Lung (tissue), 11 donors: ENCODE measurements at regions not wholly inside any gene's neighbourhood (a gene's known extent, or its start where the extent isn't known, plus 50 kb on each side); places are given as distances from the start of the nearest gene placed in this dataset.
"Not testable (repeated sequence)": the region's sequence is repeated elsewhere in the genome, so short reads cannot be mapped to it uniquely, and the experiment has no call there.

Experiments used
- ATAC-seq: fragments of 200-7000 bp; cut with Tn5 transposase; one replicate; pipeline ENCODE4 v1.9.1; 2020; ENCODE audit warnings: moderate number of reproducible peaks; ENCODE audit not compliant: insufficient read depth, low FRiP score
- DNase-seq, 3 donors: peaks; one replicate each; pipeline ENCODE4 v3.0.0-alpha.2; 2013 to 2017
- H3K27ac ChIP-seq, 2 donors: one replicate each; pipeline ENCODE4 v1.5.1; 2013; ENCODE audit warnings: mild to moderate bottlenecking in 2 of 2, moderate library complexity in 2 of 2, control low read depth in 1 of 2, inconsistent platforms in 1 of 2, low read depth in 1 of 2, low read length in 1 of 2
- H3K27me3 ChIP-seq, 3 donors: one replicate each; pipeline ENCODE4 v1.5.1; 2013; ENCODE audit warnings: low read length in 2 of 3; ENCODE audit not compliant: control insufficient read depth in 3 of 3, insufficient read depth in 3 of 3
- H3K36me3 ChIP-seq, 4 donors: one replicate each; pipeline ENCODE4 v1.5.1; 2013; ENCODE audit warnings: low read length in 4 of 4, mild to moderate bottlenecking in 1 of 4, moderate library complexity in 1 of 4; ENCODE audit not compliant: control insufficient read depth in 4 of 4, insufficient read depth in 4 of 4
- H3K4me1 ChIP-seq, 5 donors: one replicate each; pipeline ENCODE4 v1.5.1; 2013; ENCODE audit warnings: low read length in 5 of 5, mild to moderate bottlenecking in 2 of 5, moderate library complexity in 1 of 5; ENCODE audit not compliant: control insufficient read depth in 5 of 5, insufficient read depth in 5 of 5
- H3K4me3 ChIP-seq: one replicate; pipeline ENCODE4 v1.5.1; 2013; ENCODE audit warnings: mild to moderate bottlenecking, control low read depth, moderate library complexity
- H3K9ac ChIP-seq, 2 donors: one replicate each; pipeline ENCODE4 v1.5.1; 2013; ENCODE audit warnings: low read length in 2 of 2, control low read depth in 1 of 2; ENCODE audit not compliant: insufficient read depth in 1 of 2
- H3K9me3 ChIP-seq, 4 donors: one replicate each; pipeline ENCODE4 v1.5.1; 2013; ENCODE audit warnings: low read length in 3 of 4, mild to moderate bottlenecking in 1 of 4, moderate library complexity in 1 of 4; ENCODE audit not compliant: control insufficient read depth in 4 of 4, insufficient read depth in 3 of 4
- WGBS, 2 donors: extraction: QIAGEN DNeasy Blood & Tissue Kit; methylation state at CpG; one replicate each; pipeline ENCODE4 v1.1.7; 2013; 5-methylcytosine and 5-hydroxymethylcytosine counted together
- TF ChIP-seq, protein P1 (sequence below): IDR thresholded peaks from 2 replicates; pipeline ENCODE4 v1.5.1; 2012; ENCODE audit warnings: mild to moderate bottlenecking; ENCODE audit errors: control extremely low read depth, extremely low read depth
- donor health status: control.
- donor health status: control.
- donor health status: Bipolar disorder and iron deficiency.
- donor health status: healthy.
- donor health status: DM: yes; HTN: yes; CAD: no.

DNA sequence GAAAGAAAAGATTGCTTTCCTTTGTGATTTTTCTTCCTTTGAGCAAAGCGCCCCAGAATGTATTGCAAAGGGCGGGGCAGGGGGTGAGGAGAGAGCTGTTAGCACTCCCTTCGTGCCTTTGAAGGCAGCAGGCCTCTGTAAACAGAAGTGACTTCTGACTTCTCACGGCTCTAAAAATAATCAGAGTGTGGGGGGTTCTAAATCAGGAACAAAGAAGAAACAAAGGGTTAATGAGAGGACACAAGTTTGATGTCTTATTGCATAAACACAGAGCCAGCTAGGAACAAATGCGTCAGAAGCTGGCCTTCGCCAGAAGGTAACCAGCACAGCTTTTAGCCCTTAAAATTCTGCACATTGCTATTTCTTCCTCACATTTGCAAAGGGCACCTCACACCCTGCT lies 626.2 kb downstream of the MID1IP1 start:
- TF ChIP-seq, protein P1, sequence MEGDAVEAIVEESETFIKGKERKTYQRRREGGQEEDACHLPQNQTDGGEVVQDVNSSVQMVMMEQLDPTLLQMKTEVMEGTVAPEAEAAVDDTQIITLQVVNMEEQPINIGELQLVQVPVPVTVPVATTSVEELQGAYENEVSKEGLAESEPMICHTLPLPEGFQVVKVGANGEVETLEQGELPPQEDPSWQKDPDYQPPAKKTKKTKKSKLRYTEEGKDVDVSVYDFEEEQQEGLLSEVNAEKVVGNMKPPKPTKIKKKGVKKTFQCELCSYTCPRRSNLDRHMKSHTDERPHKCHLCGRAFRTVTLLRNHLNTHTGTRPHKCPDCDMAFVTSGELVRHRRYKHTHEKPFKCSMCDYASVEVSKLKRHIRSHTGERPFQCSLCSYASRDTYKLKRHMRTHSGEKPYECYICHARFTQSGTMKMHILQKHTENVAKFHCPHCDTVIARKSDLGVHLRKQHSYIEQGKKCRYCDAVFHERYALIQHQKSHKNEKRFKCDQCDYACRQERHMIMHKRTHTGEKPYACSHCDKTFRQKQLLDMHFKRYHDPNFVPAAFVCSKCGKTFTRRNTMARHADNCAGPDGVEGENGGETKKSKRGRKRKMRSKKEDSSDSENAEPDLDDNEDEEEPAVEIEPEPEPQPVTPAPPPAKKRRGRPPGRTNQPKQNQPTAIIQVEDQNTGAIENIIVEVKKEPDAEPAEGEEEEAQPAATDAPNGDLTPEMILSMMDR: no peak
- DNase-seq (peak; percentile 70 to 86 (median 85)), ATAC-seq (no peak)
- no peaks in the 10 kb centered on the region for H3K36me3 ChIP-seq
- no peak overlapping the region for H3K27ac ChIP-seq
- peaks cover 0 to 17% (median 4%) of the 10 kb centered on the region in 5 donors for H3K4me1 ChIP-seq
- H3K27me3 ChIP-seq: peaks cover 0 to 21% (median 14%) of the 10 kb centered on the region in 3 donors
- 48 to 64% methylated on average over 6 of the region's 6 CpGs for WGBS, 2 donors
- no peak overlapping the region for H3K4me3 ChIP-seq
- H3K9me3 ChIP-seq: no peaks in the 10 kb centered on the region
- no peak overlapping the region for H3K9ac ChIP-seq

DNA sequence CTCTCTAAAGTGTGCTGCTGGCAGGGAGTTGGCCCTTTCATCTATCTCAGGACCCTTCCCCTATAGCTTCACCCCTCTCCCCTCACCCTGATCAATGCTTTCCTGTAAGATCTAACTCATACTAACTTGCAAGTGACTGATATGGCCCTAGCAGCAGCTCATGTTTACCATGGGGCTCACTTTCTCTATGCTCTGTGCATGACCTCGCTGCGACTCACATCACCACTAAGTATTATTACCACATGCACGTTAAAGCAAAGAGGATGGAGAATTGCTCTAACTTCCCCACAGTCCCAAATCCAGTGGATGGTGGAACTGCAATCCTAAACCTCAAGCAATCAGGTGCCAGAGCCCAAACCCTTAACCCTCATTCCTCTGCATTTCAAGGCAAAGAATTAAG lies 626.6 kb downstream of the MID1IP1 start:
- ATAC-seq: no peak
- no peaks in the 10 kb centered on the region for H3K36me3 ChIP-seq
- TF ChIP-seq, protein P1: no peak
- DNase-seq: peak in 2 of 3 donors; percentile 50 to 62
- no peak overlapping the region for H3K9ac ChIP-seq
- H3K4me1 ChIP-seq: peaks cover 0 to 19% (median 4%) of the 10 kb centered on the region in 5 donors
- H3K9me3 ChIP-seq: no peaks in the 10 kb centered on the region
- 64 to 70% methylated on average over 3 of the region's 3 CpGs for WGBS, 2 donors
- no peak overlapping the region for H3K27ac ChIP-seq
- H3K27me3 ChIP-seq: peaks cover 0 to 22% (median 14%) of the 10 kb centered on the region in 3 donors
- H3K4me3 ChIP-seq: no peak overlapping the region

GRCh38 chrX:39430551-39430950 lies 629.3 kb downstream of the MID1IP1 start:
- H3K9ac ChIP-seq: no peak overlapping the region
- no peaks in the 10 kb centered on the region for H3K9me3 ChIP-seq
- ATAC-seq: no peak
- H3K27ac ChIP-seq: no peak overlapping the region
- DNase-seq: no peak
- 78 to 98% methylated on average over 5 of the region's 5 CpGs for WGBS, 2 donors
- H3K36me3 ChIP-seq: no peaks in the 10 kb centered on the region
- TF ChIP-seq, protein P1: no peak
- H3K4me3 ChIP-seq: no peak overlapping the region
- peaks cover 0 to 23% (median 4%) of the 10 kb centered on the region in 5 donors for H3K4me1 ChIP-seq
- H3K27me3 ChIP-seq: peaks cover 0 to 28% (median 20%) of the 10 kb centered on the region in 3 donors

DNA sequence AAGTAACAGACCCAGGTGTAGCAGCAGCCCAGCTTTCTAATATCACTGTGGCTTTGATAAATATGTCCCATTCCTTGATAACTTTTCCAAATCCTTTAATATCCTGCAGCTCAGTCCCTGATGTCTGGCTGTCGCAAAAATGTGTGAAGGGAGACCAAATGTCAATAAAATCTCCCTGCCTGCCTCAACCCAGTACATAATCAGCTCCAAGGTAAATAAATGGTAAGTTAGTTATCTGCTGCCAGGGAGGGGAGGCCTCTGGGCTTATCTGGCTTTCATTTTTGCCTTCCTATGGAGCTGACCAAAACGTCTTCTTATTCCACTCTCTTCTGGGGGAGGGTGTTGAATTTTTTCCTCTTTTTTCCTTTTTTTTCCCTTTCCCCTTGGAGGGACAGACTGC lies 630.6 kb downstream of the MID1IP1 start:
- peaks cover 0 to 26% (median 13%) of the 10 kb centered on the region in 3 donors for H3K27me3 ChIP-seq
- H3K4me1 ChIP-seq: peaks cover 0 to 19% (median 2%) of the 10 kb centered on the region in 5 donors
- peaks cover 0 to under 1% (median 0%) of the 10 kb centered on the region in 4 donors for H3K9me3 ChIP-seq
- TF ChIP-seq, protein P1: no peak
- ATAC-seq (no peak), DNase-seq (no peak)
- 35 to 48% methylated on average over 2 of the region's 2 CpGs for WGBS, 2 donors
- H3K4me3 ChIP-seq: no peak overlapping the region
- H3K27ac ChIP-seq: no peak overlapping the region
- H3K9ac ChIP-seq: no peak overlapping the region
- no peaks in the 10 kb centered on the region for H3K36me3 ChIP-seq

DNA sequence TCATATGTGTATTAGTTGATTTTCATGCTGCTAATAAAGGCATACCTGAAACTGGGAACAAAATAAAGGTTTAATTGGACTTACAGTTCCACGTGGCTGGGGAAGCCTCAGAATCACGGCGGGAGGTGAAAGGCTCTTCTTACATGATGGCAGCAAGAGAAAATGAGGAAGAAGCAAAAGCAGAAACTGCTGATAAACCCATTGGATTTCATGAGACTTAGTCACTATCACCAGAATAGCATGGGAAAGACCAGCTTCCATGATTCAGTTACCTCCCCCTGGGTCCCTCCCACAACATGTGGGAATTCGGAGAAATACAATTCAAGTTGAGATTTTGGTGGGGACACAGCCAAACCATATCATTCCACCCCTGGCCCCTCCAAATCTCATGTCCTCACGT lies 633.4 kb downstream of the MID1IP1 start:
- not testable (repeated sequence) for H3K27ac ChIP-seq, H3K9me3 ChIP-seq, DNase-seq, H3K9ac ChIP-seq, H3K36me3 ChIP-seq, H3K4me3 ChIP-seq, ATAC-seq
- H3K4me1 ChIP-seq: peaks cover 0 to 21% (median 0%) of the 10 kb centered on the region in 5 donors
- H3K27me3 ChIP-seq: peaks cover 0 to 24% (median 13%) of the 10 kb centered on the region in 3 donors
- 63 to 70% methylated on average over 5 of the region's 5 CpGs for WGBS, 2 donors
